H9 (cell line): ENCODE measurements at regions not wholly inside any gene's neighbourhood (a gene's known extent, or its start where the extent isn't known, plus 50 kb on each side); places are given as distances from the start of the nearest gene placed in this dataset.

Experiments used
- DNase-seq: peaks from one replicate; pipeline ENCODE4 v3.0.0-alpha.2; 2017
- H2AFZ ChIP-seq: one replicate; pipeline ENCODE4 v1.6.1; 2013; ENCODE audit warnings: mild to moderate bottlenecking, low read length, control low read depth, moderate library complexity
- H2AK5ac ChIP-seq: 2 replicates; pipeline ENCODE4 v1.6.1; 2013; ENCODE audit warnings: low read length, control low read depth, mixed read lengths; ENCODE audit not compliant: insufficient read length
- H2BK120ac ChIP-seq: one replicate; pipeline ENCODE4 v1.6.1; 2013; ENCODE audit warnings: low read depth, mild to moderate bottlenecking, low read length, control low read depth, inconsistent platforms; ENCODE audit not compliant: poor library complexity, severe bottlenecking
- H2BK12ac ChIP-seq: 2 replicates; pipeline ENCODE4 v1.6.1; 2013; ENCODE audit warnings: low read length, control low read depth, mixed read lengths, low read depth; ENCODE audit not compliant: insufficient read length
- H2BK15ac ChIP-seq: 2 replicates; pipeline ENCODE4 v1.6.1; 2013; ENCODE audit warnings: low read depth, low read length, control low read depth
- H2BK20ac ChIP-seq: one replicate; pipeline ENCODE4 v1.6.1; 2013; ENCODE audit warnings: low read depth, mild to moderate bottlenecking, low read length, control low read depth, inconsistent platforms; ENCODE audit not compliant: poor library complexity, severe bottlenecking
- H2BK5ac ChIP-seq: 2 replicates; pipeline ENCODE4 v1.6.1; 2013; ENCODE audit warnings: low read length, control low read depth, mixed read lengths; ENCODE audit not compliant: insufficient read length
- H3K14ac ChIP-seq: 2 replicates; pipeline ENCODE4 v1.6.1; 2013; ENCODE audit warnings: low read length, control low read depth; ENCODE audit not compliant: insufficient read depth
- H3K18ac ChIP-seq: 2 replicates; pipeline ENCODE4 v1.6.1; 2013; ENCODE audit warnings: low read depth, mild to moderate bottlenecking, mixed read lengths, low read length, control low read depth; ENCODE audit not compliant: insufficient read length
- H3K23ac ChIP-seq: 2 replicates; pipeline ENCODE4 v1.6.1; 2013; ENCODE audit warnings: low read length, control low read depth, mixed read lengths, low read depth; ENCODE audit not compliant: insufficient read length
- H3K23me2 ChIP-seq: 2 replicates; pipeline ENCODE4 v1.6.1; 2013; ENCODE audit warnings: low read depth, mild to moderate bottlenecking, mixed read lengths, low read length, control low read depth; ENCODE audit not compliant: insufficient read length, poor library complexity, severe bottlenecking
- H3K27ac ChIP-seq: 2 replicates; pipeline ENCODE4 v1.5.1; 2013; ENCODE audit warnings: low read length, control low read depth, mixed read lengths, low read depth; ENCODE audit not compliant: insufficient read length
- H3K27me3 ChIP-seq: 2 replicates; pipeline ENCODE4 v1.6.1; 2013; ENCODE audit warnings: low read length, control low read depth, inconsistent platforms; ENCODE audit not compliant: insufficient read depth
- H3K4ac ChIP-seq: 2 replicates; pipeline ENCODE4 v1.6.1; 2013; ENCODE audit warnings: low read depth, mild to moderate bottlenecking, control low read depth, inconsistent platforms, low read length, moderate library complexity
- H3K4me1 ChIP-seq: 2 replicates; pipeline ENCODE4 v1.6.1; 2013; ENCODE audit warnings: low read length, control low read depth, inconsistent platforms; ENCODE audit not compliant: insufficient read depth
- H3K4me2 ChIP-seq: 2 replicates; pipeline ENCODE4 v1.6.1; 2013; ENCODE audit warnings: low read length, control low read depth, mixed read lengths; ENCODE audit not compliant: insufficient read length, insufficient read depth
- H3K56ac ChIP-seq: 2 replicates; pipeline ENCODE4 v1.6.1; 2013; ENCODE audit warnings: low read depth, mild to moderate bottlenecking, mixed read lengths, low read length, control low read depth; ENCODE audit not compliant: insufficient read length
- H3K79me1 ChIP-seq: 2 replicates; pipeline ENCODE4 v1.6.1; 2013; ENCODE audit warnings: low read depth, mild to moderate bottlenecking, moderate library complexity, low read length, control low read depth, inconsistent platforms; ENCODE audit not compliant: insufficient read depth, poor library complexity, severe bottlenecking
- H3K79me2 ChIP-seq: 2 replicates; pipeline ENCODE4 v1.6.1; 2013; ENCODE audit warnings: low read length, control low read depth, inconsistent platforms; ENCODE audit not compliant: insufficient read depth
- H3K9ac ChIP-seq: 2 replicates; pipeline ENCODE4 v1.6.1; 2013; ENCODE audit warnings: low read length, control low read depth, mixed read lengths; ENCODE audit not compliant: insufficient read length; ENCODE audit errors: extremely low read depth
- H3K9me3 ChIP-seq: one replicate; pipeline ENCODE4 v1.6.1; 2013; ENCODE audit warnings: low read depth, low read length, inconsistent platforms; ENCODE audit not compliant: control insufficient read depth
- H3T11ph ChIP-seq: one replicate; pipeline ENCODE4 v1.6.1; 2013; ENCODE audit warnings: mild to moderate bottlenecking, low read length, control low read depth, inconsistent platforms
- H4K20me1 ChIP-seq: one replicate; pipeline ENCODE4 v1.6.1; 2013; ENCODE audit not compliant: control insufficient read depth, insufficient read length, insufficient read depth
- H4K5ac ChIP-seq: 2 replicates; pipeline ENCODE4 v1.6.1; 2013; ENCODE audit warnings: low read depth, mild to moderate bottlenecking, mixed read lengths, low read length, control low read depth; ENCODE audit not compliant: insufficient read length
- H4K8ac ChIP-seq: replicated peaks from 2 replicates; pipeline ENCODE4 v1.6.1; 2013; ENCODE audit warnings: low read length, control low read depth, mixed read lengths, low read depth; ENCODE audit not compliant: insufficient read length
- H4K91ac ChIP-seq: 2 replicates; pipeline ENCODE4 v1.6.1; 2013; ENCODE audit warnings: low read depth, mild to moderate bottlenecking, moderate library complexity, mixed read lengths, low read length, control low read depth; ENCODE audit not compliant: insufficient read length
- H3K27ac Mint-ChIP-seq, 3 experiments: 2 replicates in 2 of 3; 3 replicates in 1 of 3; pipeline ENCODE4 v1.8.0; 2020 to 2021; ENCODE audit warnings: mixed read lengths in 3 of 3, mild to moderate bottlenecking in 1 of 3, moderate library complexity in 1 of 3
- H3K27me3 Mint-ChIP-seq: 2 replicates; pipeline ENCODE4 v1.8.0; 2021; ENCODE audit warnings: low read depth, mild to moderate bottlenecking, moderate library complexity, mixed read lengths
- H3K36me3 Mint-ChIP-seq, 3 experiments: 2 replicates in 2 of 3; 3 replicates in 1 of 3; pipeline ENCODE4 v1.8.0; 2020 to 2021; ENCODE audit warnings: low read depth in 3 of 3, mixed read lengths in 3 of 3; ENCODE audit not compliant: insufficient read depth in 1 of 3
- H3K4me1 Mint-ChIP-seq, 2 experiments: 2 replicates each; pipeline ENCODE4 v1.8.0; 2020; ENCODE audit warnings: mixed read lengths in 2 of 2
- H3K4me3 Mint-ChIP-seq, 2 experiments: 2 replicates in 1 of 2; 3 replicates in 1 of 2; pipeline ENCODE4 v1.8.0; 2020 to 2021; ENCODE audit warnings: mild to moderate bottlenecking in 2 of 2, mixed read lengths in 2 of 2, moderate library complexity in 1 of 2
- H3K9me3 Mint-ChIP-seq, 2 experiments: 2 replicates in 1 of 2; 3 replicates in 1 of 2; pipeline ENCODE4 v1.8.0; 2020; ENCODE audit warnings: mild to moderate bottlenecking in 2 of 2, mixed read lengths in 2 of 2, moderate library complexity in 1 of 2
- CTCF ChIP-seq: fragments of 200-600 bp; sonication (generic); conservative IDR thresholded peaks from 3 replicates; pipeline ENCODE4 v1.8.0; 2021; ENCODE audit warnings: antibody characterized with exemption, mild to moderate bottlenecking
- WGBS: extraction: QIAGEN DNeasy Blood & Tissue Kit; methylation state at CpG from one replicate; pipeline ENCODE4 v1.1.7; 2013; ENCODE audit warnings: missing lambda C conversion rate, low lambda C conversion rate, mixed read lengths; ENCODE audit not compliant: insufficient read length; ENCODE audit errors: extremely low coverage; 5-methylcytosine and 5-hydroxymethylcytosine counted together

GRCh38 chr2:122319539-122320132, 564.2 kb downstream of the TSN start:
- Histone ChIP-seq H3K9me3 (no peaks in the 10 kb centered on the region), H3K79me1 (no peaks in the 10 kb centered on the region), H2BK120ac (no peak overlapping the region), H3K79me2 (no peaks in the 10 kb centered on the region), H3T11ph (no peak overlapping the region), H3K23ac (no peak overlapping the region), H4K5ac (no peak overlapping the region), H2BK20ac (no peak overlapping the region), H2AK5ac (no peak overlapping the region), H3K56ac (no peak overlapping the region), H2BK5ac (no peak overlapping the region), H4K20me1 (no peaks in the 10 kb centered on the region), H3K18ac (no peak overlapping the region), H3K27me3 (no peaks in the 10 kb centered on the region), H3K4me1 (no peaks in the 10 kb centered on the region), H3K14ac (no peak overlapping the region), H3K4ac (no peak overlapping the region), H2BK12ac (no peak overlapping the region), H2BK15ac (no peak overlapping the region), H4K91ac (no peak overlapping the region), H3K27ac (no peak overlapping the region), H3K23me2 (no peaks in the 10 kb centered on the region), H3K4me2 (no peak overlapping the region), H3K9ac (no peak overlapping the region), H2AFZ (no peak overlapping the region), H4K8ac (no peak overlapping the region)
- no peak overlapping the region for H3K27ac Mint-ChIP-seq
- no peak overlapping the region for H3K4me3 Mint-ChIP-seq
- TF ChIP-seq CTCF, result no peak
- no CpG with 5 or more reads among the region's 4 CpGs for WGBS
- no peaks in the 10 kb centered on the region for H3K27me3 Mint-ChIP-seq
- no peaks in the 10 kb centered on the region for H3K36me3 Mint-ChIP-seq
- no peak for DNase-seq
- H3K4me1 Mint-ChIP-seq, result peaks cover 0 to 4% of the 10 kb centered on the region in 2 experiments; a peak in 2 of 4 replicates
- H3K9me3 Mint-ChIP-seq, result peaks cover 0 to 3% of the 10 kb centered on the region in 2 experiments; a peak in 1 of 5 replicates
